A673 (cell line): ENCODE measurements at regions not wholly inside any gene's neighbourhood (a gene's known extent, or its start where the extent isn't known, plus 50 kb on each side); places are given as distances from the start of the nearest gene placed in this dataset.

Experiments used
- BruUV-seq: library from RNA; stranded (reverse); fragments of 400-500 nt; replicated peaks from 2 replicates; lab custom pipeline; 2021; lab: Mats Ljungman, UMichigan
- CTCF ChIA-PET: fragments of 300-600 bp; sonication (Branson Sonifier 250); formaldehyde crosslinking; loops from one replicate; lab custom pipeline; 2022; ENCODE audit warnings: antibody characterized with exemption; lab: Charles Lee
- POLR2A ChIA-PET: fragments of 300-600 bp; sonication (Branson Sonifier 250); formaldehyde crosslinking; loops from one replicate; lab custom pipeline; 2022; ENCODE audit warnings: antibody characterized with exemption; ENCODE audit not compliant: low non-redundant PET; lab: Charles Lee
- DNase-seq: peaks from one replicate; pipeline ENCODE4 v3.0.0-alpha.2; 2015; ENCODE audit warnings: low spot score
- H3K27ac ChIP-seq: fragments of 200-600 bp; sonication (generic); 2 replicates; pipeline ENCODE4 v1.5.1; 2016; ENCODE audit warnings: mixed run types, low read depth, mild to moderate bottlenecking, mixed read lengths, antibody characterized with exemption, low read length; ENCODE audit not compliant: poor library complexity, severe bottlenecking
- H3K27me3 ChIP-seq: fragments of 200-600 bp; sonication (generic); replicated peaks from 2 replicates; pipeline ENCODE4 v1.6.1; 2017; ENCODE audit warnings: mixed run types, low read depth, mild to moderate bottlenecking, mixed read lengths, antibody characterized with exemption, low read length; ENCODE audit not compliant: insufficient read depth, poor library complexity
- H3K36me3 ChIP-seq: fragments of 200-600 bp; sonication (generic); 2 replicates; pipeline ENCODE4 v1.6.1; 2016; ENCODE audit warnings: mixed run types, mild to moderate bottlenecking, mixed read lengths, antibody characterized with exemption, low read length; ENCODE audit not compliant: insufficient read depth, poor library complexity, severe bottlenecking
- H3K4me1 ChIP-seq: fragments of 200-600 bp; sonication (generic); 2 replicates; pipeline ENCODE4 v1.6.1; 2017; ENCODE audit warnings: mixed run types, mild to moderate bottlenecking, mixed read lengths, antibody characterized with exemption, low read length; ENCODE audit not compliant: insufficient read depth, poor library complexity, severe bottlenecking
- H3K4me3 ChIP-seq: fragments of 200-600 bp; sonication (generic); 2 replicates; pipeline ENCODE4 v1.5.1; 2016; ENCODE audit warnings: low read depth, mixed run types, mild to moderate bottlenecking, mixed read lengths, low read length; ENCODE audit not compliant: poor library complexity, severe bottlenecking
- H3K9me3 ChIP-seq: fragments of 200-600 bp; sonication (generic); 2 replicates; pipeline ENCODE4 v1.6.1; 2016; ENCODE audit warnings: mixed run types, low read depth, mild to moderate bottlenecking, mixed read lengths, antibody characterized with exemption, low read length; ENCODE audit not compliant: poor library complexity, severe bottlenecking
- CTCF ChIP-seq: fragments of 300-800, 200-600 bp; sonication (generic); conservative IDR thresholded peaks from 2 replicates; pipeline ENCODE4 v1.5.1; 2017; ENCODE audit warnings: low read depth, mild to moderate bottlenecking, antibody characterized with exemption, low read length, moderate library complexity, mixed read lengths
- EZH2 ChIP-seq: fragments of 200-600 bp; sonication (generic); IDR thresholded peaks from 2 replicates; pipeline ENCODE4 v1.6.1; 2017; ENCODE audit warnings: borderline replicate concordance, low read depth, mild to moderate bottlenecking, mixed read lengths, antibody characterized with exemption, low read length; ENCODE audit not compliant: poor library complexity, severe bottlenecking
- intact Hi-C: fragments of 100-400 bp; cut with micrococcal nuclease; formaldehyde crosslinking; loops from one replicate; pipeline ENCODE4 v1.10.0; 2022; ENCODE audit not compliant: unreplicated experiment

- H3K4me1 ChIP-seq: peaks cover 5% of the 10 kb centered on the region
- no TSS peak for BruUV-seq
- H3K36me3 ChIP-seq: no peaks in the 10 kb centered on the region
- H3K4me3 ChIP-seq: no peak overlapping the region
- ChIA-PET POLR2A (interaction anchor here (0.7 kb wide), 1 partner anchor 149 kb away, joined by 3 read pairs; no protein-coding TSS in a partner anchor), CTCF (no interaction called here)
- no peaks in the 10 kb centered on the region for H3K9me3 ChIP-seq
- intact Hi-C loops: no loop called here
- no peak for DNase-seq
- TF ChIP-seq CTCF (no peak), EZH2 (no peak)
- H3K27ac ChIP-seq: no peak overlapping the region
- no peaks in the 10 kb centered on the region for H3K27me3 ChIP-seq
These were observed 100.1 kb downstream of the MYCN start for GRCh38 chr2:16040271-16041010.

DNA sequence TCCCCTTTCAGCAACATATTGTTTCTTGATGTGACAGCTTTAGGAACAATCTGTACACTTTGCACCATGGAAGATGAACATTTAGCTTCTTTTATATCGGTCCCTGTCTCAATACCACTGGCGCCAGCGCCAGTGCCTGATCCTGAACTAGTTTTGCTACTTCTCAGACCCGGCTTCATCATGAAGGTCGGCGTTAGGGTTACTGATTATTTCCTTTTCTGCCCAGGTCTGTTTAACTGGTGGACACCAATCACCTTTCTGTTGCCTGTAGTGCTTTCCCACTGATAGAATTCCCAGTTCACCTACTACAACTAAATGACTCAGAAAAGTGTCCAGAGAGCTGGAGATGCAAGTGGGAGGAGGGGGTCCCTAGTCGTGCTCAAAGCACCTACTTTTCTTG lies 99.5 kb downstream of the MYCN start:
- H3K9me3 ChIP-seq: no peaks in the 10 kb centered on the region
- POLR2A ChIA-PET: interaction anchor here (0.7 kb wide), 1 partner anchor 148 kb away, joined by 3 read pairs; no protein-coding TSS in a partner anchor

GRCh38 chr2:16039055-16039454 lies 98.7 kb downstream of the MYCN start:
- Histone ChIP-seq H3K27me3 (no peaks in the 10 kb centered on the region), H3K36me3 (no peaks in the 10 kb centered on the region), H3K4me3 (no peak overlapping the region), H3K4me1 (peaks cover 5% of the 10 kb centered on the region), H3K27ac (no peak overlapping the region), H3K9me3 (no peaks in the 10 kb centered on the region)
- TF ChIP-seq CTCF (no peak), EZH2 (no peak)
- intact Hi-C loops: no loop called here
- POLR2A ChIA-PET: no interaction called here
- DNase-seq: no peak
- CTCF ChIA-PET: no interaction called here
- no TSS peak for BruUV-seq

More for the DNA sequence above, 99.5 kb downstream of the MYCN start:
- H3K4me3 ChIP-seq: no peak overlapping the region
- no peaks in the 10 kb centered on the region for H3K27me3 ChIP-seq
- no peak overlapping the region for H3K27ac ChIP-seq
- intact Hi-C loops: no loop called here
- TF ChIP-seq CTCF: no peak
- no peak for TF ChIP-seq EZH2
- no peak for DNase-seq
- CTCF ChIA-PET: no interaction called here
- no peaks in the 10 kb centered on the region for H3K36me3 ChIP-seq
- H3K4me1 ChIP-seq: peaks cover 5% of the 10 kb centered on the region
- no TSS peak for BruUV-seq
